GM18498 (cell line): ENCODE measurements at regions not wholly inside any gene's neighbourhood (a gene's known extent, or its start where the extent isn't known, plus 50 kb on each side); places are given as distances from the start of the nearest gene placed in this dataset.
"Not testable (repeated sequence)": the region's sequence is repeated elsewhere in the genome, so short reads cannot be mapped to it uniquely, and the experiment has no call there.

Experiments
- ATAC-seq: cut with Tn5 transposase; IDR thresholded peaks from one replicate; pipeline ENCODE4 v1.9.1; 2021; ENCODE audit warnings: mild to moderate bottlenecking, moderate library complexity; ENCODE audit not compliant: unreplicated experiment

GRCh38 chr3:170670504-170670903 is 84.6 kb upstream of the SLC7A14 start:
- ATAC-seq = no peak

- ATAC-seq = not testable (repeated sequence)
These were observed 77.1 kb upstream of the SLC7A14 start for GRCh38 chr3:170662986-170663385.

- no peak for ATAC-seq
These were observed 74.3 kb upstream of the SLC7A14 start for GRCh38 chr3:170660139-170660538.

GRCh38 chr3:170657312-170657711 is 71.4 kb upstream of the SLC7A14 start:
- ATAC-seq = no peak

GRCh38 chr3:170656284-170656683 is 70.4 kb upstream of the SLC7A14 start:
- ATAC-seq = no peak

- ATAC-seq = no peak
These were observed 67.9 kb upstream of the SLC7A14 start for GRCh38 chr3:170653801-170654200.

GRCh38 chr3:170651260-170651845 is 65.5 kb upstream of the SLC7A14 start:
- ATAC-seq = no peak

- ATAC-seq = not testable (repeated sequence)
These were observed 64.7 kb upstream of the SLC7A14 start for GRCh38 chr3:170650557-170650956.

- ATAC-seq = no peak
These were observed 58.8 kb upstream of the SLC7A14 start for GRCh38 chr3:170644711-170645110.

GRCh38 chr3:170643831-170644230 is 58.0 kb upstream of the SLC7A14 start:
- no peak for ATAC-seq

- ATAC-seq = no peak
These were observed 57.2 kb upstream of the SLC7A14 start for GRCh38 chr3:170642882-170643601.

GRCh38 chr3:170641510-170642236 is 55.8 kb upstream of the SLC7A14 start:
- ATAC-seq = no peak

GRCh38 chr3:170640737-170641171 is 54.9 kb upstream of the SLC7A14 start:
- ATAC-seq = no peak

GRCh38 chr3:170638988-170639387 is 53.1 kb upstream of the SLC7A14 start:
- no peak for ATAC-seq

- no peak for ATAC-seq
These were observed 51.4 kb upstream of the SLC7A14 start for GRCh38 chr3:170637306-170637705.

- no peak for ATAC-seq
These were observed 50.6 kb upstream of the SLC7A14 start for GRCh38 chr3:170636400-170636973.
